HK-2 (cell line): ENCODE measurements at regions not wholly inside any gene's neighbourhood (a gene's known extent, or its start where the extent isn't known, plus 50 kb on each side); places are given as distances from the start of the nearest gene placed in this dataset.

Source experiments
- DNase-seq: peaks from one replicate; pipeline ENCODE4 v3.0.0-alpha.2; 2018; ENCODE audit not compliant: unreplicated experiment

- no peak for DNase-seq
These were observed 64.9 kb downstream of the CD2 start for GRCh38 chr1:116819081-116819480.

- DNase-seq: peak; percentile 89
These were observed 66.1 kb downstream of the CD2 start for GRCh38 chr1:116820369-116820768.

GRCh38 chr1:116821763-116822162 lies 67.5 kb downstream of the CD2 start:
- DNase-seq: no peak

- no peak for DNase-seq
These were observed 70.5 kb downstream of the CD2 start for GRCh38 chr1:116824631-116825206.

GRCh38 chr1:116825207-116825719 lies 71.0 kb downstream of the CD2 start:
- no peak for DNase-seq

- no peak for DNase-seq
These were observed 71.6 kb downstream of the CD2 start for GRCh38 chr1:116825720-116826438.

GRCh38 chr1:116826818-116827606 lies 72.8 kb downstream of the CD2 start:
- DNase-seq: peak; percentile 68

- no peak for DNase-seq
These were observed 73.4 kb downstream of the CD2 start for GRCh38 chr1:116827607-116828105.

GRCh38 chr1:116832308-116832931 lies 77.3 kb upstream of the PTGFRN start:
- DNase-seq: no peak

- no peak for DNase-seq
These were observed 76.7 kb upstream of the PTGFRN start for GRCh38 chr1:116832932-116833578.

- no peak for DNase-seq
These were observed 76.0 kb upstream of the PTGFRN start for GRCh38 chr1:116833718-116834117.

- DNase-seq: no peak
These were observed 75.1 kb upstream of the PTGFRN start for GRCh38 chr1:116834595-116834994.

- DNase-seq: no peak
These were observed 74.6 kb upstream of the PTGFRN start for GRCh38 chr1:116835161-116835560.

- no peak for DNase-seq
These were observed 73.6 kb upstream of the PTGFRN start for GRCh38 chr1:116836099-116836498.

- DNase-seq: no peak
These were observed 68.0 kb upstream of the PTGFRN start for GRCh38 chr1:116841569-116842344.

GRCh38 chr1:116842654-116843053 lies 67.1 kb upstream of the PTGFRN start:
- DNase-seq: no peak

GRCh38 chr1:116844775-116845174 lies 64.9 kb upstream of the PTGFRN start:
- no peak for DNase-seq

GRCh38 chr1:116847190-116847589 lies 62.5 kb upstream of the PTGFRN start:
- no peak for DNase-seq

GRCh38 chr1:116847688-116848531 lies 61.8 kb upstream of the PTGFRN start:
- no peak for DNase-seq

- no peak for DNase-seq
These were observed 59.3 kb upstream of the PTGFRN start for GRCh38 chr1:116850436-116850835.
